ENCODE measurements at regions not wholly inside any gene's neighbourhood (a gene's known extent, or its start where the extent isn't known, plus 50 kb on each side); places are given as distances from the start of the nearest gene placed in this dataset. TPM values are rescaled to one million over a fixed set of nuclear protein-coding genes. Genes with fewer than 3 reads are reported as not detected.

GRCh38 chr16:35910409-35910808, 2451.0 kb downstream of the TP53TG3F start:
- no peak overlapping the region for H3K27ac ChIP-seq (ENCODE audit: low read depth in 1 of 2, low read length in 1 of 2)
- H3K27me3 ChIP-seq (ENCODE audit: control insufficient read depth in 3 of 3, insufficient read depth in 3 of 3, low read length in 2 of 3): no peaks in the 10 kb centered on the region
- peaks cover 0 to 34% (median 13%) of the 10 kb centered on the region in 4 donors for H3K9me3 ChIP-seq (ENCODE audit: control insufficient read depth in 4 of 4, insufficient read depth in 3 of 4, low read length in 3 of 4)
- H3K4me3 ChIP-seq: no peak overlapping the region
- no peaks in the 10 kb centered on the region for H3K4me1 ChIP-seq (ENCODE audit: control insufficient read depth in 5 of 5, insufficient read depth in 5 of 5, low read length in 5 of 5)
- DNase-seq (no peak), ATAC-seq (ENCODE audit: insufficient read depth, low FRiP score) (no peak)
- no peak for TF ChIP-seq CTCF (IDR thresholded peaks at IDR 0.05; ENCODE audit: control extremely low read depth, extremely low read depth)
- no peaks in the 10 kb centered on the region for H3K36me3 ChIP-seq (ENCODE audit: control insufficient read depth in 4 of 4, insufficient read depth in 4 of 4, low read length in 4 of 4)
- WGBS, 2 donors: 76 to 79% methylated on average over 4 of the region's 4 CpGs
- H3K9ac ChIP-seq (ENCODE audit: insufficient read depth in 1 of 2, low read length in 2 of 2): no peak overlapping the region

DNA sequence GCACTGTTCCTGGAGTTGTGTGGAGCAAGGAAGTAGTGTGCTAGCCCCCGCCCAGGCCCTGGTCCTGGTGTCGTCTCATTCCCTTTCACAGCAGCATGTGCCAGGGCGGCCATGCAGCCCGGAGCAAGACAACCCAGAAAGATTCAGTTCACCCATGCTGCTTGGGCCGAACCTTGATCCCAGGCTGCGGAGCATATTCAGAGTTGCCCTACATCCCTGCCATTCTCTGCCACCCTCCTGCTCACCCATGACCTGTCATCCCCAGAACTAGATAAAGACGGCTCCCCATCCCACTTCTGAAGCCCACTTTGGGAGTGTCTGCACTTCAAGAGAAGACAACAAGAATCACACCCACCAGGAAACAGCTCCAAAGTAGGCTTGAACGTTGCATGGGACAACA, 2452.5 kb downstream of the TP53TG3F start:
- WGBS, 2 donors: 78 to 88% methylated on average over 8 of the region's 8 CpGs
- no peaks in the 10 kb centered on the region for H3K4me1 ChIP-seq (ENCODE audit: control insufficient read depth in 5 of 5, insufficient read depth in 5 of 5, low read length in 5 of 5)
- no peaks in the 10 kb centered on the region for H3K36me3 ChIP-seq (ENCODE audit: control insufficient read depth in 4 of 4, insufficient read depth in 4 of 4, low read length in 4 of 4)
- H3K9ac ChIP-seq (ENCODE audit: insufficient read depth in 1 of 2, low read length in 2 of 2): no peak overlapping the region
- peaks cover 0 to 27% (median 10%) of the 10 kb centered on the region in 4 donors for H3K9me3 ChIP-seq (ENCODE audit: control insufficient read depth in 4 of 4, insufficient read depth in 3 of 4, low read length in 3 of 4)
- no peak for TF ChIP-seq CTCF (IDR thresholded peaks at IDR 0.05; ENCODE audit: control extremely low read depth, extremely low read depth)
- ATAC-seq (ENCODE audit: insufficient read depth, low FRiP score): no peak
- no peaks in the 10 kb centered on the region for H3K27me3 ChIP-seq (ENCODE audit: control insufficient read depth in 3 of 3, insufficient read depth in 3 of 3, low read length in 2 of 3)
- no peak overlapping the region for H3K27ac ChIP-seq (ENCODE audit: low read depth in 1 of 2, low read length in 1 of 2)
- no peak overlapping the region for H3K4me3 ChIP-seq
- DNase-seq: no peak

DNA sequence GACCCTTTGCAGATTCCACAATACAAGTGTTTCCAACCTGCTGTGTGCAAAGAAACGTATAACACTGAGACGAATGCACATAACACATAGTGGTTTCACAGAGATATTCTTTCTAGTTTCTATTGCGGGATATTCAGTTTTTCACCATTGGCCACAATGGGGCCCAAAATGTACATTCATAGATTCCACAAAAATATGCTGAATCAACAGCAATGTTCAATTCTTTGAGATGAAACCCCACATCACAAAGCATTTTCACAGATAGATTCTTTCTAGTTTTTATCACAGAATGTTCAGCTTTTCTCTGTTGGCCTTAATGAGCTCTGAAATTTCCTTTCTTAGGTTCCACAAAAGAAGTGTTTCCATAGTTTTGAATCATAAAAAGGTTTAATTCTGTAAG, 2472.3 kb downstream of the TP53TG3F start:
- DNase-seq (no peak), ATAC-seq (ENCODE audit: insufficient read depth, low FRiP score) (no peak)
- H3K4me3 ChIP-seq: no peak overlapping the region
- no peaks in the 10 kb centered on the region for H3K4me1 ChIP-seq (ENCODE audit: control insufficient read depth in 5 of 5, insufficient read depth in 5 of 5, low read length in 5 of 5)
- H3K27me3 ChIP-seq (ENCODE audit: control insufficient read depth in 3 of 3, insufficient read depth in 3 of 3, low read length in 2 of 3): no peaks in the 10 kb centered on the region
- H3K9ac ChIP-seq (ENCODE audit: insufficient read depth in 1 of 2, low read length in 2 of 2): no peak overlapping the region
- H3K9me3 ChIP-seq (ENCODE audit: control insufficient read depth in 4 of 4, insufficient read depth in 3 of 4, low read length in 3 of 4): peaks cover 0 to 37% (median 10%) of the 10 kb centered on the region in 4 donors
- no peak overlapping the region for H3K27ac ChIP-seq (ENCODE audit: low read depth in 1 of 2, low read length in 1 of 2)
- 65 to 66% methylated on average over 3 of the region's 3 CpGs for WGBS, 2 donors
- no peaks in the 10 kb centered on the region for H3K36me3 ChIP-seq (ENCODE audit: control insufficient read depth in 4 of 4, insufficient read depth in 4 of 4, low read length in 4 of 4)
- TF ChIP-seq CTCF (IDR thresholded peaks at IDR 0.05; ENCODE audit: control extremely low read depth, extremely low read depth): no peak

Small RNAs in the stretch of these regions (small RNA-seq; reads per million reads assigned to genes)
- gene AC106785.1 (ENCODE audit: low replicate concordance): not detected
- gene RNA5SP406 (ENCODE audit: low replicate concordance): not detected
- gene RNA5SP407 (ENCODE audit: low replicate concordance): not detected
- gene RNA5SP408 (ENCODE audit: low replicate concordance): not detected
- not detected for gene RNA5SP409 (ENCODE audit: low replicate concordance)
- gene RNA5SP410 (ENCODE audit: low replicate concordance): not detected
- not detected for gene RNA5SP411 (ENCODE audit: low replicate concordance)
- not detected for gene RNA5SP412 (ENCODE audit: low replicate concordance)
- not detected for gene RNA5SP413 (ENCODE audit: low replicate concordance)
- gene RNA5SP414 (ENCODE audit: low replicate concordance): not detected
- not detected for gene RNA5SP415 (ENCODE audit: low replicate concordance)
- not detected for gene RNA5SP416 (ENCODE audit: low replicate concordance)
- not detected for gene RNA5SP417 (ENCODE audit: low replicate concordance)
- not detected for gene RNA5SP418 (ENCODE audit: low replicate concordance)
- gene RNA5SP419 (ENCODE audit: low replicate concordance): not detected
- not detected for gene RNA5SP420 (ENCODE audit: low replicate concordance)
- not detected for gene RNA5SP421 (ENCODE audit: low replicate concordance)
- gene RNA5SP422 (ENCODE audit: low replicate concordance): not detected
- gene RNA5SP423 (ENCODE audit: low replicate concordance): not detected
